ENCODE measurements at regions not wholly inside any gene's neighbourhood (a gene's known extent, or its start where the extent isn't known, plus 50 kb on each side); places are given as distances from the start of the nearest gene placed in this dataset.

GRCh38 chr21:19969156-19969555 is 1029.1 kb upstream of the NCAM2 start:
- no peak for TF ChIP-seq TEAD4 (IDR thresholded peaks at IDR 0.05)
- TF ChIP-seq EGR1 (IDR thresholded peaks at IDR 0.05), result no peak
- TF ChIP-seq, protein P1, sequence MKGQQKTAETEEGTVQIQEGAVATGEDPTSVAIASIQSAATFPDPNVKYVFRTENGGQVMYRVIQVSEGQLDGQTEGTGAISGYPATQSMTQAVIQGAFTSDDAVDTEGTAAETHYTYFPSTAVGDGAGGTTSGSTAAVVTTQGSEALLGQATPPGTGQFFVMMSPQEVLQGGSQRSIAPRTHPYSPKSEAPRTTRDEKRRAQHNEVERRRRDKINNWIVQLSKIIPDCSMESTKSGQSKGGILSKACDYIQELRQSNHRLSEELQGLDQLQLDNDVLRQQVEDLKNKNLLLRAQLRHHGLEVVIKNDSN (IDR thresholded peaks at IDR 0.05), result no peak
- TF ChIP-seq RAD21 (IDR thresholded peaks at IDR 0.05; ENCODE audit: low read depth), result no peak
- TF ChIP-seq, protein P2, sequence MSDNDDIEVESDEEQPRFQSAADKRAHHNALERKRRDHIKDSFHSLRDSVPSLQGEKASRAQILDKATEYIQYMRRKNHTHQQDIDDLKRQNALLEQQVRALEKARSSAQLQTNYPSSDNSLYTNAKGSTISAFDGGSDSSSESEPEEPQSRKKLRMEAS (IDR thresholded peaks at IDR 0.05), result no peak
- no peak for TF ChIP-seq NFIC (IDR thresholded peaks at IDR 0.05)
- no peak for TF ChIP-seq CEBPB (IDR thresholded peaks at IDR 0.05)
- TF ChIP-seq CREB1 (IDR thresholded peaks at IDR 0.05; ENCODE audit: low read depth), result no peak
- TF ChIP-seq YY1 (IDR thresholded peaks at IDR 0.05; ENCODE audit: low read depth), result no peak
- no peak for TF ChIP-seq TCF12 (IDR thresholded peaks at IDR 0.05; ENCODE audit: low read depth)
- TF ChIP-seq EP300 (IDR thresholded peaks at IDR 0.05; ENCODE audit: borderline replicate concordance), result no peak

GRCh38 chr21:19981938-19982337 is 1016.3 kb upstream of the NCAM2 start:
- no peak for TF ChIP-seq CEBPB (IDR thresholded peaks at IDR 0.05)
- TF ChIP-seq, protein P1 (IDR thresholded peaks at IDR 0.05), result no peak
- no peak for TF ChIP-seq TCF12 (IDR thresholded peaks at IDR 0.05; ENCODE audit: low read depth)
- no peak for TF ChIP-seq CREB1 (IDR thresholded peaks at IDR 0.05; ENCODE audit: low read depth)
- TF ChIP-seq EGR1 (IDR thresholded peaks at IDR 0.05), result no peak
- no peak for TF ChIP-seq TAF1 (IDR thresholded peaks at IDR 0.05; ENCODE audit: low read depth)
- TF ChIP-seq RAD21 (IDR thresholded peaks at IDR 0.05; ENCODE audit: low read depth), result no peak

DNA sequence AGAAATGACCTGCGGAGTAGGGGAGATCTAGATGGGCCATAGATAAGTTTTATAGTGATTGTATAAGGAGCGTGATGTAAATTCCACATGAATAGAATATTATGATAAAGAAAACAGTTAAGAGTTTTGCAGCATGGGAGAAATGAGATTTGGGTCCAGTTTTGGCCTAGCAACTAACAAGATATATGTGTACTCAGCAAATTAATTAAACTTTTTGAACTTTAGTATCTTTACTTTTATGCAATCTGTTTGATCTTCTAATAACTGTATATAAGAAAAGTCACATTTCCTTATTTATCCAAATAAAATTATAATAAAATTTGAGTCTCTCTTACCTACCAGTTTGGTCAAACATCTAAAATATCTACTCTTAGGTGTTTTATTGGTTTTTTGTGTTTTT is 1011.8 kb upstream of the NCAM2 start:
- TF ChIP-seq TEAD4 (IDR thresholded peaks at IDR 0.05) (no peak), TCF12 (IDR thresholded peaks at IDR 0.05; ENCODE audit: low read depth) (no peak), YY1 (IDR thresholded peaks at IDR 0.05; ENCODE audit: low read depth) (no peak), TAF1 (IDR thresholded peaks at IDR 0.05; ENCODE audit: low read depth) (no peak), EP300 (IDR thresholded peaks at IDR 0.05; ENCODE audit: borderline replicate concordance) (no peak), NFIC (IDR thresholded peaks at IDR 0.05) (no peak), FOXM1 (IDR thresholded peaks at IDR 0.05; ENCODE audit: borderline replicate concordance, low read depth) (no peak)
- TF ChIP-seq, protein P1 (IDR thresholded peaks at IDR 0.05), result no peak

GRCh38 chr21:19987671-19988070 is 1010.5 kb upstream of the NCAM2 start:
- TF ChIP-seq EP300 (IDR thresholded peaks at IDR 0.05; ENCODE audit: borderline replicate concordance) (no peak), TEAD4 (IDR thresholded peaks at IDR 0.05) (no peak), NFIC (IDR thresholded peaks at IDR 0.05) (no peak), CEBPB (IDR thresholded peaks at IDR 0.05) (no peak), TCF12 (IDR thresholded peaks at IDR 0.05; ENCODE audit: low read depth) (no peak), TAF1 (IDR thresholded peaks at IDR 0.05; ENCODE audit: low read depth) (no peak), REST (IDR thresholded peaks at IDR 0.05; ENCODE audit: low read depth) (no peak), EGR1 (IDR thresholded peaks at IDR 0.05) (no peak), RAD21 (IDR thresholded peaks at IDR 0.05; ENCODE audit: low read depth) (no peak), YY1 (IDR thresholded peaks at IDR 0.05; ENCODE audit: low read depth) (no peak), FOXM1 (IDR thresholded peaks at IDR 0.05; ENCODE audit: borderline replicate concordance, low read depth) (no peak), CREB1 (IDR thresholded peaks at IDR 0.05; ENCODE audit: low read depth) (no peak), ZBTB7A (IDR thresholded peaks at IDR 0.05; ENCODE audit: low read depth) (no peak)
- TF ChIP-seq, protein P1 (IDR thresholded peaks at IDR 0.05), result no peak
- TF ChIP-seq, protein P2 (IDR thresholded peaks at IDR 0.05), result no peak

- no peak for TF ChIP-seq EP300 (IDR thresholded peaks at IDR 0.05; ENCODE audit: borderline replicate concordance)
Measured at GRCh38 chr21:19992540-19992939, 1005.7 kb upstream of the NCAM2 start.

GRCh38 chr21:19993268-19993667 is 1004.9 kb upstream of the NCAM2 start:
- TF ChIP-seq TCF12 (IDR thresholded peaks at IDR 0.05; ENCODE audit: low read depth) (no peak), CREB1 (IDR thresholded peaks at IDR 0.05; ENCODE audit: low read depth) (no peak), REST (IDR thresholded peaks at IDR 0.05; ENCODE audit: low read depth) (no peak), TEAD4 (IDR thresholded peaks at IDR 0.05) (no peak), ZBTB7A (IDR thresholded peaks at IDR 0.05; ENCODE audit: low read depth) (no peak), NFIC (IDR thresholded peaks at IDR 0.05) (no peak), CEBPB (IDR thresholded peaks at IDR 0.05) (no peak), EP300 (IDR thresholded peaks at IDR 0.05; ENCODE audit: borderline replicate concordance) (no peak), EGR1 (IDR thresholded peaks at IDR 0.05) (no peak), RAD21 (IDR thresholded peaks at IDR 0.05; ENCODE audit: low read depth) (no peak), FOXM1 (IDR thresholded peaks at IDR 0.05; ENCODE audit: borderline replicate concordance, low read depth) (no peak), TAF1 (IDR thresholded peaks at IDR 0.05; ENCODE audit: low read depth) (no peak), YY1 (IDR thresholded peaks at IDR 0.05; ENCODE audit: low read depth) (no peak)
- TF ChIP-seq, protein P1 (IDR thresholded peaks at IDR 0.05), result no peak
- TF ChIP-seq, protein P2 (IDR thresholded peaks at IDR 0.05), result no peak
